ENCODE measurements at regions not wholly inside any gene's neighbourhood (a gene's known extent, or its start where the extent isn't known, plus 50 kb on each side); places are given as distances from the start of the nearest gene placed in this dataset.

GRCh38 chr7:20477067-20477466 lies 138.4 kb upstream of the ABCB5 start:
- H3K9me3 ChIP-seq (ENCODE audit: control insufficient read depth, insufficient read depth, low read depth, low read length), result no peaks in the 10 kb centered on the region
- no peak overlapping the region for H3K4me3 ChIP-seq (ENCODE audit: low read depth, low read length)
- TF ChIP-seq ZBTB1 (tag by site-specific recombination; IDR thresholded peaks at IDR 0.05), result no peak
- no peak for TF ChIP-seq ZNF426 (tag by site-specific recombination; IDR thresholded peaks at IDR 0.05)
- H3K4me1 ChIP-seq (ENCODE audit: control insufficient read depth, insufficient read depth, low read length), result no peaks in the 10 kb centered on the region
- no peak overlapping the region for H3K27ac ChIP-seq (ENCODE audit: extremely low read depth, low read depth, low read length)
- no peaks in the 10 kb centered on the region for H3K36me3 ChIP-seq (ENCODE audit: control insufficient read depth in 2 of 2, insufficient read depth in 1 of 2, low read length in 2 of 2)
- ChIA-PET CTCF (interaction anchor here (0.6 kb wide), 1 partner anchor 129 kb away, joined by 3 read pairs; no protein-coding TSS in a partner anchor), POLR2A (no interaction called here)

- no peak overlapping the region for H3K27ac ChIP-seq (ENCODE audit: extremely low read depth, low read depth, low read length)
- H3K36me3 ChIP-seq (ENCODE audit: control insufficient read depth in 2 of 2, insufficient read depth in 1 of 2, low read length in 2 of 2), result no peaks in the 10 kb centered on the region
- ChIA-PET POLR2A (no interaction called here), CTCF (interaction anchor here (0.7 kb wide), 2 partner anchors 62 to 1305 kb away, joined by 3 to 4 read pairs; no protein-coding TSS in a partner anchor)
- TF ChIP-seq ZNF174 (tag by site-specific recombination; IDR thresholded peaks at IDR 0.05), result no peak
- no peak for TF ChIP-seq PATZ1 (tag by site-specific recombination; IDR thresholded peaks at IDR 0.05)
- no peak for TF ChIP-seq ZNF140 (tag by site-specific recombination; IDR thresholded peaks at IDR 0.05)
- TF ChIP-seq ZNF585B (tag by site-specific recombination; IDR thresholded peaks at IDR 0.05), result no peak
- no peak for TF ChIP-seq RBAK (tag by site-specific recombination; IDR thresholded peaks at IDR 0.05)
- TF ChIP-seq ZNF404 (tag by site-specific recombination; IDR thresholded peaks at IDR 0.05), result no peak
- no peak for TF ChIP-seq ZIC2 (tag by site-specific recombination; IDR thresholded peaks at IDR 0.05)
- no peak for TF ChIP-seq SCRT1 (tag by site-specific recombination; IDR thresholded peaks at IDR 0.05; ENCODE audit: borderline replicate concordance)
- TF ChIP-seq ZNF18 (tag by site-specific recombination; IDR thresholded peaks at IDR 0.05), result no peak
- no peaks in the 10 kb centered on the region for H3K9me3 ChIP-seq (ENCODE audit: control insufficient read depth, insufficient read depth, low read depth, low read length)
- no peaks in the 10 kb centered on the region for H3K4me1 ChIP-seq (ENCODE audit: control insufficient read depth, insufficient read depth, low read length)
- no peak overlapping the region for H3K4me3 ChIP-seq (ENCODE audit: low read depth, low read length)
These were observed 135.8 kb upstream of the ABCB5 start for GRCh38 chr7:20479706-20480105.

- POLR2A ChIA-PET, result no interaction called here
- TF ChIP-seq BCL11A (tag by site-specific recombination; IDR thresholded peaks at IDR 0.05; ENCODE audit: low read depth) (no peak), ZNF19 (tag by site-specific recombination; IDR thresholded peaks at IDR 0.05; ENCODE audit: low read depth) (no peak), ZNF175 (tag by site-specific recombination; IDR thresholded peaks at IDR 0.05) (no peak), ZSCAN18 (tag by site-specific recombination; IDR thresholded peaks at IDR 0.05) (no peak), ZNF510 (tag by site-specific recombination; IDR thresholded peaks at IDR 0.05; ENCODE audit: insufficient replicate concordance) (no peak), ZNF404 (tag by site-specific recombination; IDR thresholded peaks at IDR 0.05) (no peak), GLIS2 (tag by site-specific recombination; IDR thresholded peaks at IDR 0.05) (no peak), ZNF184 (tag by site-specific recombination; IDR thresholded peaks at IDR 0.05) (no peak), ZNF24 (tag by site-specific recombination; IDR thresholded peaks at IDR 0.05) (no peak), ZNF157 (tag by site-specific recombination; IDR thresholded peaks at IDR 0.05) (no peak), ZSCAN23 (tag by site-specific recombination; IDR thresholded peaks at IDR 0.05) (no peak), ZNF561 (tag by site-specific recombination; IDR thresholded peaks at IDR 0.05; ENCODE audit: borderline replicate concordance) (no peak), ZNF623 (tag by site-specific recombination; IDR thresholded peaks at IDR 0.05) (no peak)
These were observed 133.4 kb upstream of the ABCB5 start for GRCh38 chr7:20482071-20482470.

More at GRCh38 chr7:20482071-20482470, 133.4 kb upstream of the ABCB5 start:
- Histone ChIP-seq H3K4me3 (ENCODE audit: low read depth, low read length) (no peak overlapping the region), H3K36me3 (ENCODE audit: control insufficient read depth in 2 of 2, insufficient read depth in 1 of 2, low read length in 2 of 2) (no peaks in the 10 kb centered on the region), H3K9me3 (ENCODE audit: control insufficient read depth, insufficient read depth, low read depth, low read length) (no peaks in the 10 kb centered on the region), H3K27ac (ENCODE audit: extremely low read depth, low read depth, low read length) (no peak overlapping the region), H3K4me1 (ENCODE audit: control insufficient read depth, insufficient read depth, low read length) (no peaks in the 10 kb centered on the region)
- CTCF ChIA-PET, result interaction anchor here (0.7 kb wide), 1 partner anchor 1590 kb away, joined by 5 read pairs; no protein-coding TSS in a partner anchor
